ENCODE measurements at regions not wholly inside any gene's neighbourhood (a gene's known extent, or its start where the extent isn't known, plus 50 kb on each side); places are given as distances from the start of the nearest gene placed in this dataset.

GRCh38 chr11:94681852-94682251, 86.3 kb upstream of the AMOTL1 start:
- no peak for TF ChIP-seq CTCF (conservative IDR thresholded peaks at IDR 0.05)
- TF ChIP-seq ZFX (IDR thresholded peaks at IDR 0.05) = no peak

Measured in C4-2B (cell line).